ENCODE measurements at regions not wholly inside any gene's neighbourhood (a gene's known extent, or its start where the extent isn't known, plus 50 kb on each side); places are given as distances from the start of the nearest gene placed in this dataset.

DNA sequence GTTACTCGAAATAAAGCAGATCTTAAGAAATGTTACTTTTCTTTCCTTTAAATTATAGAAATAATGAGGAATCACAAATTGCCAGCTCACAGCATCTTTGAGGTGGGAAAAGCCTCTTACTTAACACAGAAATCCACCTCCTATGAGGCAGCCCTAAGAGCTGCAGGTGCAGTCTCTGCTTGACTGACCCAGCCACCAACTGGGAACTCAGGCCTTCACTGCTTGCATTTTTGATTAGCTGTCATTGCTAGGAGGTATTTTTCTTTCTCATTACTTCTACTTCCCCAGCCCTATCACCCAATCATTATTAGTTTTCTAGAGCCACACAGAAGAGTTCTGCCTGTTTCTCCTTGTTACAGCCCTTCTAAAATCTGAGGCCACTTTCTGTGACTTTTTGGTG lies 416.5 kb upstream of the KLF4 start:
- TF ChIP-seq, protein P1, sequence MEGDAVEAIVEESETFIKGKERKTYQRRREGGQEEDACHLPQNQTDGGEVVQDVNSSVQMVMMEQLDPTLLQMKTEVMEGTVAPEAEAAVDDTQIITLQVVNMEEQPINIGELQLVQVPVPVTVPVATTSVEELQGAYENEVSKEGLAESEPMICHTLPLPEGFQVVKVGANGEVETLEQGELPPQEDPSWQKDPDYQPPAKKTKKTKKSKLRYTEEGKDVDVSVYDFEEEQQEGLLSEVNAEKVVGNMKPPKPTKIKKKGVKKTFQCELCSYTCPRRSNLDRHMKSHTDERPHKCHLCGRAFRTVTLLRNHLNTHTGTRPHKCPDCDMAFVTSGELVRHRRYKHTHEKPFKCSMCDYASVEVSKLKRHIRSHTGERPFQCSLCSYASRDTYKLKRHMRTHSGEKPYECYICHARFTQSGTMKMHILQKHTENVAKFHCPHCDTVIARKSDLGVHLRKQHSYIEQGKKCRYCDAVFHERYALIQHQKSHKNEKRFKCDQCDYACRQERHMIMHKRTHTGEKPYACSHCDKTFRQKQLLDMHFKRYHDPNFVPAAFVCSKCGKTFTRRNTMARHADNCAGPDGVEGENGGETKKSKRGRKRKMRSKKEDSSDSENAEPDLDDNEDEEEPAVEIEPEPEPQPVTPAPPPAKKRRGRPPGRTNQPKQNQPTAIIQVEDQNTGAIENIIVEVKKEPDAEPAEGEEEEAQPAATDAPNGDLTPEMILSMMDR (IDR thresholded peaks at IDR 0.05): no peak
- TF ChIP-seq POLR2A (IDR thresholded peaks at IDR 0.05; ENCODE audit: low read depth) (no peak), EP300 (IDR thresholded peaks at IDR 0.05) (no peak), POLR2AphosphoS5 (IDR thresholded peaks at IDR 0.05) (no peak)
